ENCODE measurements at regions not wholly inside any gene's neighbourhood (a gene's known extent, or its start where the extent isn't known, plus 50 kb on each side); places are given as distances from the start of the nearest gene placed in this dataset.

DNA sequence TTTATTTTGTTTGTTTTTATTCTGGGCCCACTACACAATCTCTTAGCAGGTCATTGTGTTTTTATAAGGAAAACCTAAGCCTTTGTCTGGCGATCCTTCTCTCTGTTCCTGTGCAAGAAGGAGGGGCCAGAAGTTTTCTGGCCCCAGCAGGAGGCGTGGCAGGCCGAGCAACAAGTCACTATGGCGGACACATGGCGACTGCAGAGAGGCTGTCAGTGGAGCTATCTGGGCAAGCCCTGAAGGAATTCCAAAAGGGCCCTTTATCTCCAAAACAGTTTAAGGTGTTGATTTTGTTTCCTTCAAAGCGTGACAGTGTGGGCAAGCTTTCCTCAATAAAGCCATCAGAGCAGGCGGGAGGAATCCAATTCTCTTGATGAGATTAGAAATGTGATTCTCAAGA is 118.8 kb upstream of the CTAGE1 start:
- no peak for TF ChIP-seq POLR2AphosphoS5 (IDR thresholded peaks at IDR 0.05; ENCODE audit: low read depth, low read length)
- no peak for TF ChIP-seq POLR2A (IDR thresholded peaks at IDR 0.05; ENCODE audit: low read depth, low read length)
- no peak for TF ChIP-seq TAF1 (IDR thresholded peaks at IDR 0.05; ENCODE audit: low read depth, low read length)
- TF ChIP-seq PAX5 (IDR thresholded peaks at IDR 0.05; ENCODE audit: insufficient read depth, low read length, severe bottlenecking), result no peak
- TF ChIP-seq SPI1 (IDR thresholded peaks at IDR 0.05; ENCODE audit: low read depth, low read length), result no peak
